Mucosa of stomach (tissue), 1 donor: ENCODE measurements at regions not wholly inside any gene's neighbourhood (a gene's known extent, or its start where the extent isn't known, plus 50 kb on each side); places are given as distances from the start of the nearest gene placed in this dataset.
"Not testable (repeated sequence)": the region's sequence is repeated elsewhere in the genome, so short reads cannot be mapped to it uniquely, and the experiment has no call there.

Experiments used
- H3K27me3 ChIP-seq: one replicate; pipeline ENCODE4 v1.7.0; 2013; ENCODE audit warnings: mild to moderate bottlenecking, low read length; ENCODE audit not compliant: control insufficient read depth, insufficient read depth
- H3K36me3 ChIP-seq: one replicate; pipeline ENCODE4 v1.7.0; 2013; ENCODE audit warnings: low read length; ENCODE audit not compliant: control insufficient read depth, insufficient read depth
- H3K4me1 ChIP-seq: one replicate; pipeline ENCODE4 v1.7.0; 2013; ENCODE audit warnings: mild to moderate bottlenecking, low read length; ENCODE audit not compliant: control insufficient read depth, insufficient read depth
- H3K4me3 ChIP-seq: one replicate; pipeline ENCODE4 v1.7.0; 2013; ENCODE audit warnings: low read length
- H3K9ac ChIP-seq: one replicate; pipeline ENCODE4 v1.7.0; 2013; ENCODE audit warnings: mild to moderate bottlenecking, low read length, moderate library complexity
- H3K9me3 ChIP-seq: one replicate; pipeline ENCODE4 v1.7.0; 2013; ENCODE audit warnings: mild to moderate bottlenecking, low read length, moderate library complexity; ENCODE audit not compliant: control insufficient read depth
- donor health status: Pancreatic carcinoma.

- H3K9ac ChIP-seq, result no peak overlapping the region
- H3K4me3 ChIP-seq, result no peak overlapping the region
- no peaks in the 10 kb centered on the region for H3K9me3 ChIP-seq
- H3K36me3 ChIP-seq, result no peaks in the 10 kb centered on the region
- H3K4me1 ChIP-seq, result no peaks in the 10 kb centered on the region
- peaks cover 27% of the 10 kb centered on the region for H3K27me3 ChIP-seq
Measured at GRCh38 chr4:1521821-1522361, 115.6 kb upstream of the NKX1-1 start.

GRCh38 chr4:1520795-1521576 lies 114.7 kb upstream of the NKX1-1 start:
- not testable (repeated sequence) for H3K4me3 ChIP-seq, H3K36me3 ChIP-seq, H3K9ac ChIP-seq, H3K9me3 ChIP-seq, H3K4me1 ChIP-seq
- H3K27me3 ChIP-seq, result peaks cover 27% of the 10 kb centered on the region

- H3K9ac ChIP-seq, result no peak overlapping the region
- H3K27me3 ChIP-seq, result peaks cover 27% of the 10 kb centered on the region
- no peaks in the 10 kb centered on the region for H3K4me1 ChIP-seq
- no peaks in the 10 kb centered on the region for H3K36me3 ChIP-seq
- no peaks in the 10 kb centered on the region for H3K9me3 ChIP-seq
- H3K4me3 ChIP-seq, result no peak overlapping the region
Measured at GRCh38 chr4:1519787-1520661, 113.8 kb upstream of the NKX1-1 start.

- no peak overlapping the region for H3K9ac ChIP-seq
- H3K4me1 ChIP-seq, result no peaks in the 10 kb centered on the region
- H3K27me3 ChIP-seq, result peaks cover 25% of the 10 kb centered on the region
- H3K36me3 ChIP-seq, result no peaks in the 10 kb centered on the region
- no peaks in the 10 kb centered on the region for H3K9me3 ChIP-seq
- H3K4me3 ChIP-seq, result no peak overlapping the region
Measured at GRCh38 chr4:1518997-1519700, 112.9 kb upstream of the NKX1-1 start.

- Histone ChIP-seq H3K4me1 (no peaks in the 10 kb centered on the region), H3K9ac (no peak overlapping the region), H3K36me3 (no peaks in the 10 kb centered on the region), H3K4me3 (no peak overlapping the region), H3K27me3 (peaks cover 26% of the 10 kb centered on the region), H3K9me3 (no peaks in the 10 kb centered on the region)
Measured at GRCh38 chr4:1517592-1518411, 111.6 kb upstream of the NKX1-1 start.

GRCh38 chr4:1516881-1517480 lies 110.7 kb upstream of the NKX1-1 start:
- Histone ChIP-seq H3K36me3 (no peaks in the 10 kb centered on the region), H3K27me3 (peaks cover 28% of the 10 kb centered on the region), H3K4me1 (no peaks in the 10 kb centered on the region), H3K9ac (no peak overlapping the region), H3K9me3 (no peaks in the 10 kb centered on the region), H3K4me3 (no peak overlapping the region)

GRCh38 chr4:1516261-1516660 lies 110.0 kb upstream of the NKX1-1 start:
- no peaks in the 10 kb centered on the region for H3K9me3 ChIP-seq
- no peaks in the 10 kb centered on the region for H3K36me3 ChIP-seq
- no peaks in the 10 kb centered on the region for H3K4me1 ChIP-seq
- no peak overlapping the region for H3K4me3 ChIP-seq
- H3K27me3 ChIP-seq, result peaks cover 28% of the 10 kb centered on the region
- H3K9ac ChIP-seq, result no peak overlapping the region

GRCh38 chr4:1515763-1516162 lies 109.5 kb upstream of the NKX1-1 start:
- Histone ChIP-seq H3K4me1 (no peaks in the 10 kb centered on the region), H3K9me3 (no peaks in the 10 kb centered on the region), H3K9ac (no peak overlapping the region), H3K27me3 (peaks cover 28% of the 10 kb centered on the region), H3K4me3 (no peak overlapping the region), H3K36me3 (no peaks in the 10 kb centered on the region)

GRCh38 chr4:1515156-1515555 lies 108.9 kb upstream of the NKX1-1 start:
- Histone ChIP-seq H3K4me1 (no peaks in the 10 kb centered on the region), H3K9ac (no peak overlapping the region), H3K27me3 (peaks cover 26% of the 10 kb centered on the region), H3K4me3 (no peak overlapping the region), H3K9me3 (no peaks in the 10 kb centered on the region), H3K36me3 (no peaks in the 10 kb centered on the region)

GRCh38 chr4:1514612-1515011 lies 108.4 kb upstream of the NKX1-1 start:
- H3K4me1 ChIP-seq, result no peaks in the 10 kb centered on the region
- H3K9me3 ChIP-seq, result no peaks in the 10 kb centered on the region
- H3K9ac ChIP-seq, result no peak overlapping the region
- H3K36me3 ChIP-seq, result no peaks in the 10 kb centered on the region
- peaks cover 24% of the 10 kb centered on the region for H3K27me3 ChIP-seq
- H3K4me3 ChIP-seq, result no peak overlapping the region

- Histone ChIP-seq H3K4me3 (no peak overlapping the region), H3K9ac (no peak overlapping the region), H3K9me3 (no peaks in the 10 kb centered on the region), H3K36me3 (no peaks in the 10 kb centered on the region), H3K27me3 (peaks cover 23% of the 10 kb centered on the region), H3K4me1 (no peaks in the 10 kb centered on the region)
Measured at GRCh38 chr4:1513936-1514483, 107.8 kb upstream of the NKX1-1 start.
